ENCODE measurements at regions not wholly inside any gene's neighbourhood (a gene's known extent, or its start where the extent isn't known, plus 50 kb on each side); places are given as distances from the start of the nearest gene placed in this dataset.

DNA sequence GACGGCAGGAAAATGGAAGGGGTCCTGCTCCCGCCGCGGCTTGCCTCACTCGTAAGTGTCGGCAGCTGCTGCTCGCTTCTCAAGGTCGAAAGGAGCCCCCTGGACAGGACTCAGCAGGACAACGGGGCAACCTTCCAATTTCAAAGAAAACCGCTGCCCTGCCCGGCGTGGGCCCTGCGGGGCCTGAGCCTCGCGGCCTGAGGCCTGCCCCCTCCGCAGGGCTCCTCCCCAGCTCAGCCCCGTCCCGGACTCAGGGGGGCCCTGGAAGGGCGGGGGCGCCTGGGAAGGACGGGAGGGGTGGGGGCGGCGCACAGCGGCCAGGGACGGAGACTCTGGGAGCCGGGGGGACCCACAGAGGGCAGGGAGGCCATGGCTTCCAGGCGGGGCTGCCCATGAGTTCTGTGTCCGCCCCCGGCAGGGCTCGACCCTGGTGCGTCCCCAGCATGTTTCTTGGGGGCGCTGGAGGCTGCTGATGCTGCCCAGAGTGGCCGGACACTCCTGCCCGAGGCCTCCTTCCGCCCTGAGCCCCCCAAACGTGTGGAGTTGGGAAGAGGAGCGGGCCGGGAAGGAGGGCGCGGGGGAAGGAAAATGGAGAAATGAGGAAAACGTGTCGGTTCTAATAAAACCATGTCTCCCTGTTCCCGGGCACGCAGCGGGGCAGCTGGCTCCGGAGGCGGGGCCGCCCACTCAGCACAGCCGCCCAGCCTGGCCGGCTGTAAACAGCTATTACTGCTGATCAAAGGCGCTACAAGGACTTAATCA lies 114.6 kb downstream of the DLL1 start:
- TF ChIP-seq, protein P1, sequence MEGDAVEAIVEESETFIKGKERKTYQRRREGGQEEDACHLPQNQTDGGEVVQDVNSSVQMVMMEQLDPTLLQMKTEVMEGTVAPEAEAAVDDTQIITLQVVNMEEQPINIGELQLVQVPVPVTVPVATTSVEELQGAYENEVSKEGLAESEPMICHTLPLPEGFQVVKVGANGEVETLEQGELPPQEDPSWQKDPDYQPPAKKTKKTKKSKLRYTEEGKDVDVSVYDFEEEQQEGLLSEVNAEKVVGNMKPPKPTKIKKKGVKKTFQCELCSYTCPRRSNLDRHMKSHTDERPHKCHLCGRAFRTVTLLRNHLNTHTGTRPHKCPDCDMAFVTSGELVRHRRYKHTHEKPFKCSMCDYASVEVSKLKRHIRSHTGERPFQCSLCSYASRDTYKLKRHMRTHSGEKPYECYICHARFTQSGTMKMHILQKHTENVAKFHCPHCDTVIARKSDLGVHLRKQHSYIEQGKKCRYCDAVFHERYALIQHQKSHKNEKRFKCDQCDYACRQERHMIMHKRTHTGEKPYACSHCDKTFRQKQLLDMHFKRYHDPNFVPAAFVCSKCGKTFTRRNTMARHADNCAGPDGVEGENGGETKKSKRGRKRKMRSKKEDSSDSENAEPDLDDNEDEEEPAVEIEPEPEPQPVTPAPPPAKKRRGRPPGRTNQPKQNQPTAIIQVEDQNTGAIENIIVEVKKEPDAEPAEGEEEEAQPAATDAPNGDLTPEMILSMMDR (IDR thresholded peaks at IDR 0.05; ENCODE audit: insufficient read depth, low read depth, low read length): no peak
- no peak for TF ChIP-seq EZH2 (IDR thresholded peaks at IDR 0.05; ENCODE audit: insufficient read depth, low read length)

Measured in astrocyte (in vitro differentiated cells and primary cell).